Colonic mucosa (tissue), 4 donors: ENCODE measurements at regions not wholly inside any gene's neighbourhood (a gene's known extent, or its start where the extent isn't known, plus 50 kb on each side); places are given as distances from the start of the nearest gene placed in this dataset.

Source experiments
- DNase-seq: peaks from one replicate; pipeline ENCODE4 v3.0.0-alpha.2; 2020
- H3K27ac ChIP-seq: fragments of 200-600 bp; one replicate; pipeline ENCODE4 v1.8.0; 2021
- H3K27me3 ChIP-seq: fragments of 200-600 bp; one replicate; pipeline ENCODE4 v1.8.0; 2021
- H3K36me3 ChIP-seq: fragments of 200-600 bp; one replicate; pipeline ENCODE4 v1.8.0; 2021
- H3K4me1 ChIP-seq: fragments of 200-600 bp; one replicate; pipeline ENCODE4 v1.8.0; 2021; ENCODE audit warnings: mild to moderate bottlenecking
- H3K4me3 ChIP-seq: fragments of 200-600 bp; one replicate; pipeline ENCODE4 v1.8.0; 2021
- H3K9ac ChIP-seq, 2 donors: one replicate each; pipeline ENCODE4 v1.7.0; 2013; ENCODE audit warnings: control low read depth in 2 of 2, low read depth in 2 of 2, low read length in 2 of 2
- H3K9me3 ChIP-seq: fragments of 200-600 bp; one replicate; pipeline ENCODE4 v1.8.0; 2021
- CTCF ChIP-seq: fragments of 200-600 bp; IDR thresholded peaks from one replicate; pipeline ENCODE4 v1.8.0; 2022; ENCODE audit warnings: antibody characterized with exemption, mild to moderate bottlenecking
- intact Hi-C: fragments of 100-400 bp; cut with DNase I; formaldehyde crosslinking; loops from one replicate; pipeline ENCODE4 v1.14.1; 2022
- donor health status: healthy.
- donor health status: DM: no; HTN: no; CAD: no.
- donor health status: DM: no; HTN: no; CAD: no.

GRCh38 chr10:8182806-8183205 lies 128.3 kb downstream of the GATA3 start:
- DNase-seq = no peak
- no peak for TF ChIP-seq CTCF

DNA sequence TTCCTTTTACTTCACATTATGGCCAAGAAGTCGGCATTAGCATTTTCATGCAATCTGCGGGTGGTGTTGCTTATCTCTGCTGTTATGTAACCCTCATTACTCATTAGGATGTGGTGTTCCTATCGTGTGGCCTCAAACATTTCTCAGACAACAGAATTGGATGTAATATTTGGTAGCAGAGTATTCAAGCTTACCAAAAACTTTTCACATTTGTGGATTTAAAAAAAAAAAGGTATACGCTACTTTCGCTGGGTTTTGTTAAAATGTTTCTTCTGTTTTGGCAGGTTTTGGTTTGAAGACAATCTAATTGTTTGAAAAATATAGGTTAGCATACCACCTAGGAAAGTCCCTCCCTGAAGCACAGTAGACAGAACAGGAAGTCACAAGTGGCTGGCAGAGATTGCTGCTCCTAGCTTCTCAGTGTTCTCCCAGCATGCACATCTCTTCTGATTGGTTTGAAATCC lies 128.8 kb downstream of the GATA3 start:
- H3K27ac ChIP-seq = no peak overlapping the region
- no peaks in the 10 kb centered on the region for H3K9me3 ChIP-seq
- TF ChIP-seq CTCF = no peak
- H3K4me1 ChIP-seq = no peaks in the 10 kb centered on the region
- no peaks in the 10 kb centered on the region for H3K36me3 ChIP-seq
- no peak overlapping the region for H3K4me3 ChIP-seq
- intact Hi-C loops = no loop called here
- no peaks in the 10 kb centered on the region for H3K27me3 ChIP-seq
- H3K9ac ChIP-seq = no peak overlapping the region
- DNase-seq = no peak

More at GRCh38 chr10:8182806-8183205, 128.3 kb downstream of the GATA3 start:
- no peaks in the 10 kb centered on the region for H3K36me3 ChIP-seq
- no peak overlapping the region for H3K9ac ChIP-seq
- no peaks in the 10 kb centered on the region for H3K9me3 ChIP-seq
- H3K4me3 ChIP-seq = no peak overlapping the region
- intact Hi-C loops = no loop called here
- H3K27me3 ChIP-seq = no peaks in the 10 kb centered on the region
- no peak overlapping the region for H3K27ac ChIP-seq
- H3K4me1 ChIP-seq = no peaks in the 10 kb centered on the region

DNA sequence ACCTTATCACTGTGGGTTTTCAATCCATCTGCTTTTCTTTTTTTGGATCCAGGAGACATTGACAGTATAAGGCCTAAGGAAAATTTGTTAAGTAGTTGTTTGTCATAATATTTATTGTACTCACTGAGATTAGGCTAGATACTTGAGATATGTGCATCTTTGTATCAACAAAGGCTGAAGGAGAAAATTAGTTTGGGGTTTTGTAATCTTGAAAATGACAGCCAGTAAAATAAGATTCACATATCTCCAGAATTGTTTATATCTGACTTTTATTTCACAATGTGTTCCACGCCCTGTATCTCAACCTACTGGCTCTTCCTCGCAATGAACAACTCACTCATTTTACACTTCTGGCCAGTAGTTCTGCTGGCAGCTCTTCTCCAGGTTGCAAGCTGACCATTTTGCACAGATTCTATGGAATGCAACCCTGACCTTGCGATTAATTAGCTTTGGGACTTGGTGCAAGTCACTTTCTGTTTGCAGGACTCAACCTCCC lies 132.7 kb downstream of the GATA3 start:
- Histone ChIP-seq H3K4me1 (no peaks in the 10 kb centered on the region), H3K36me3 (no peaks in the 10 kb centered on the region), H3K9me3 (no peaks in the 10 kb centered on the region), H3K4me3 (no peak overlapping the region), H3K27me3 (no peaks in the 10 kb centered on the region), H3K9ac (no peak overlapping the region), H3K27ac (no peak overlapping the region)
- no peak for TF ChIP-seq CTCF
- DNase-seq = no peak
- intact Hi-C loops = no loop called here

DNA sequence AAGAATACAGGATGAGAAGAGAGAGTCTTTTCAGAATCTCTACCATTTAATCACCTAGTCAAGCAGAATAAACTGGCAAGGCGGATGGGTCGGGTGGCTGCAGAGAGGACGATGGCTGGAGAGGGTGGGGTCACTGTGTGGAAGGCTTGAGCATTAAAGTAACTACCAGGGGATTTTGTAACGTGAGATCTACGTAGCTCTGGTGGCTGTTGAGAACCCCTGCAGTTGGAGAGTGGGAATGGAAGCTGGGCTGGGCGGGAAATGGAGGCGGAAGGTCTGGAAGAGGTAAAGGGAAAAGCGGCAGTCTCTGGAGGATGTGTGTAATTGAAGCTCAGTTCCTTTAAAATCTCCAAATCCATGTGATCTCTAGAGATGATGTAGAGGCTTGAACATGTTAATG lies 135.0 kb downstream of the GATA3 start:
- TF ChIP-seq CTCF = no peak
- no peak overlapping the region for H3K27ac ChIP-seq
- intact Hi-C loops = no loop called here

GRCh38 chr10:8192301-8192700 lies 137.8 kb downstream of the GATA3 start:
- intact Hi-C loops = no loop called here
- H3K4me3 ChIP-seq = no peak overlapping the region
- TF ChIP-seq CTCF = no peak
- no peaks in the 10 kb centered on the region for H3K27me3 ChIP-seq
- no peaks in the 10 kb centered on the region for H3K9me3 ChIP-seq
- no peaks in the 10 kb centered on the region for H3K36me3 ChIP-seq
- no peaks in the 10 kb centered on the region for H3K4me1 ChIP-seq
- DNase-seq = no peak
- H3K9ac ChIP-seq = no peak overlapping the region
- H3K27ac ChIP-seq = no peak overlapping the region

More for the DNA sequence above, 135.0 kb downstream of the GATA3 start:
- H3K36me3 ChIP-seq = no peaks in the 10 kb centered on the region
- no peak for DNase-seq
- no peak overlapping the region for H3K4me3 ChIP-seq
- no peak overlapping the region for H3K9ac ChIP-seq
- no peaks in the 10 kb centered on the region for H3K9me3 ChIP-seq
- H3K4me1 ChIP-seq = no peaks in the 10 kb centered on the region
- H3K27me3 ChIP-seq = no peaks in the 10 kb centered on the region
